HG02973 (cell line): ENCODE measurements at regions not wholly inside any gene's neighbourhood (a gene's known extent, or its start where the extent isn't known, plus 50 kb on each side); places are given as distances from the start of the nearest gene placed in this dataset.

Source experiments
- ATAC-seq: cut with Tn5 transposase; IDR thresholded peaks from one replicate; pipeline ENCODE4 v1.9.1; 2021; ENCODE audit warnings: moderate library complexity; ENCODE audit not compliant: unreplicated experiment

DNA sequence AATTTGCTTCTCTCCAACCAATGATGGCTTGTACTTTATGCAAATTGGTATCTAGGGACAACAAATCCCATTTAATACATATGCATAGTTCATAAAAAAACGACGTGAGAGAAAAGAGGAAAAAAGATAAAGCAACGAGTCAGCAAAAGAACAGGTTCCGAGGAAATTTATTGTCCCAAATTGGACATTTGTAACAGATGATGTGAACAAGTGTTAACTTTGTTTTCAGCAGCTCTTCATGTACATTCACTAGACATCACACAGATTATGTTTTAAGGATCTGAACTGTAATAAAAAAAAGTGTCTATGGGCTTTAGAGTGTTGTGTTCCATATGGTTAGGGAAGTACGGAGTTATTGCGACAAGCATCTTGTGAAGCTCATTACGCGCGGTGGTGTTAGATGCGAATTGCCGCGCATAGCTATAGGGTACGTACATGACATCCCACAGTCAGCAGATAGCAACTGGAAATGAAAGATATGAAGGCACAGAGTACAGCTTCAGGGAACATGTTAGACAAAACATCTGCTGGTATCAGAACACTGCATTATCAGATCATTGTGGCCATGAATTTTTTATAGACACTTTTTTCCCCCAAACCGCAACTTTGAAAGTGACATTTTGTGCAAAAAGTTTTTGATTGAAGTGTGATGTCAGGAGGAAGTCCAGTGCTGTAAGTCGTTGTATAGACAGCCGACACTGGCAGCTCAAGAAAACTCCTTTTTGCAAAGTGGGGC lies 1073.1 kb upstream of the FANCL start:
- ATAC-seq, result no peak

DNA sequence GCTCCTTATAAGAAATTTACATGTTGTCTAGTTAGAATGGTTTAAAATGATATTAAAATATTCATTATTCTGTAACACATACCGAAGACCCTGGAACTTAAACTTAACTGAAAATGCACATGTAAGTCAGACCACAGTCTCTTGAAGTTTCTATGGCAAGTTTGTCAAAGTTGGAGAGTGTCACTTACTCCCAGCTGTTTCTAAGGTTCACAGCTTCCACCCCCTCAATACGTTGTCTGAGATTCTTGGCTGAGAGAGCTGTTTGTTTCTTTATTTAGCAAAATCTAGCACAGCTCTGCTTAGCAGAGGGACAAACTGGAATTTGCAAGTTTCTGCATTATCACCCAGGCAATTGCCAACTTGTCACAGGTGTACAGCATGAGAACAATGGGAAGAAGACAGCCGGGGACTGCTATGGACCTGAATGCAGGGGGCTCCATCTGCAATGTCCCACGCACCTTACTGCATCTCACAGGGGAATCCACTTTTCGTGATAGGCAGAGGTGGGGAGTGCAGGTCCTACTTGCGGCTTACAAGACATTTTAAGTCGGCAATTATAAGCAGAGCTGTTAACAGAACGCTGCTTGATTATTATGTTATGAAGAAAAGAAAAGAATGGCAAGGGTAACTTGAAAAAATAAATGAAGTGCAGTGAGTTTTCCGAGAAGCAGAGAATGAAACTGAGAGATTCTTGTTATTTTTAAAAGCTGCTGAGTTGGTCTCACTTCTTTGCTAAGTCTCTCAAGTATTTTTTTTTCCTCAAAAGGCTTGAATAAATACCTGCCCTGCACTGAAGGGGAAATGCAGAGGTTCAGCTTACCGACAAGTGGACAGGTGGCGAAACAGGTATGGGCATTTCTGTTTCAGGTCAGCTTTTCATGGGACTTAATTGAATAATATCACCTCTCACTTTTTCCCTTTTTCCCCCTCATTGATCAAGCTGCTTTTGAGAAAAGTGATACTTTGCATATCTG lies 1072.1 kb upstream of the FANCL start:
- ATAC-seq, result no peak

DNA sequence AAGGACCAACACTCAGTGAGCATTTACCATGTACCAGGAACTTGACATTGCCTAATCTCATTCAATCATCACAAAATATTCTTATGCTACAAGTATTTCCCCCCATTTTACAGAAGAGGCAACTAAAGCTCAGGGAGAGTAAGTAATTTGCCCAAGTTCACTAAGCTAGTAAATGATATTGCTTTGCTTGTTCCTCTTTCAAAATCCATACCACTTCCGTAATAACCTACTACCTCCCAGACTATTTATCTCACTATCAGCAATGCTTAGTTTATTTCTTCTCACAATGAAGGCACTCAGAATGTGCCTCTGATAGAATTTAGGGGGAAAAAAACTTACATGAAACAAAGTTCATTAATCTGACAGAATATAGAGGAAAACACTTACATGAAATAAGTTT lies 1070.9 kb upstream of the FANCL start:
- ATAC-seq, result no peak

GRCh38 chr2:59308108-59308507 lies 1067.0 kb upstream of the FANCL start:
- ATAC-seq, result no peak

DNA sequence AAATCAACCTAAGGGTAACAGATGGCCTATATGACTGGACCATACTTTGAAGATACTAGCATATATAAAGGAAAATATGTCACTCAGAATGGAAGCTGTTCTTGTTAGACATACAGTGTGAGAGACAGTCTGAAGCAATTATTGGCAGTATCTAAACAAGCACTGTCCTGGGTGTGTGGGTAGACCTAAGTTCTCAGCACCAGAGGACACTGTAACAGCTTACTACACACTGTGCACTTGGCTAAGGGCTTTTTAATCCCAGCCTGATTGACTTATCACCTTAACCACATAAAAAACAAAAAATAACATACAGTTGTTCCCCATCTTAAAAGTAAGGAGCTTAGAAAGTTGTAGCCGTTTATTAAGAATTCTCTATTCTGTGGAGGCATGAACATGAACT lies 1066.1 kb upstream of the FANCL start:
- no peak for ATAC-seq

DNA sequence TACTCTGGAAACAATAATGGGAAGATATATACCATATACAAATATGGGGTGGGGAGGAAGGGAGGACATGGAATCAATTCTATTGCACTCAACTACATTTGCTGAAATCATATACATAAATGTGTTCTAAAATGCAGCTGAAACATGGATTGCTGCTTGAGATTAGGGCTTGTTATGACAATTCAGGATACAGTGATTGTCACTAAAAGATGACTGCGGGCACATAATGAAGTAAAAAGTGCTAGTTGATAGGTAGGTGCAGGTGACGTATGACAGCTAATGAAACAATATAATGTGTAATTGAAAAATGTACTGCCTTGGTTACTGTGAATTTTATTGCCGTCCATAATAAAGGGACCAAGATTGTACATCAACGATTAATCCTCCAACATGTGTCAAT lies 1062.1 kb upstream of the FANCL start:
- no peak for ATAC-seq

DNA sequence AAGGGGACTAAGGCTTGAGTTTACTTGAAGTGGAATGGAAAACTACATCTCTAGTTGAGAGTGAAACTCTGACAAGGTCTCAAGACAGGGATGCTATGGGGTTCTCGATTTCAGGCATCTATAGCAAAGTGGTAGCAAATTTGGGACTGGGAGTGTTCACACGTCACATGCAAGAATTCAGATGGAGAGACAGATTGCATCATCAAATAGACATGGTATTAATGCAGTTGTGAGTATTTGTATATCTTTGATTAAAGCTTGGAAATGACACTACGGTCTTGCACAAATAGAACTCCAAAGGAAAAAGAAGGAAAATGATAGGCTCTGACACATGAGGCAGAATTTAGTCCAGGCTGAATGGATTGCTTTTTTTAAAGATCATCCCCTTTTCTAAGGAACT lies 1061.6 kb upstream of the FANCL start:
- ATAC-seq, result no peak

DNA sequence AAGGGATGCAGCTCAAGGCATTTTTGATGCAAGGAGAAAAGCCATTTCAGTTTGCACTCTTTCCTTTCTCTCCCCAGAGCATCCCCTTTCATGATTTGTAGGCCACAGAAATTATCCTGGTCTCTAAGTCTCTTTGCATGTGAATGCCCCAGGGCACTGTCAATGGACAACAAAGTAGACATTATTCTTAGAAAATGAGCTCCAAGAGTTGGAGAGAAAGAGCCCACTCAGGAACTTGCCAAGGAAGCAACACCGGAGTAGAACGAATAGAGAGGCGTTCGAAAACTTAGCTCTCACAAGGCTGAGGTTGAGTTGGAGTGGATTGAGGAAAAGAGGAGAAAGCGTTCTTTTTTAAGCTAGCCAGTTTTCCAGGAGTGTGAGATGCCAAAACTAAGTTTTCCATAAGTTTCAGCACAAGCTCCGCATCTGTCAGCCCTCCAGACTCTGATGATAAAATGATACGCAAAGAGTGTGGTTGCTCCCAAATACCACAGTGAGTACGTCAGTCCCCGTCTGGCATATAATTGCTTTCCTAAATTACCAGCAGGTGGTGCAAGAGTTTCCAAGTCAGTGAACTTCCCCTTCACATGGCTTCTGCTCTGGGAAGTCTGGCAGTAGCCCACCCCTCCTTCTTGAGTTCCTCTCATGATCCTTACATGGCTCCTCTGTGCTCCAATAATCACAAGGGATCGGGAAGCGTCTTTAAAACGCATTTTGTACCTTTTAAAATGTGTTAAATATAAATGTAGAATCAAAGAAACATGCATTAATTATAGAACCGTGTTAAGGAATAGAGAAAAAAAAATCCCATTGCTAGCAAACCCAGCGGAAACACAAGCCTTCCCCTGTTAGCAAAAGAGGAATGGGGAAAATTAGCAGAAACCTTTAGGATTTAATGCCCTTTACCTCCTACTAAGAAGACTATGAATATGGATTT lies 1060.6 kb upstream of the FANCL start:
- ATAC-seq, result peak; percentile 63

DNA sequence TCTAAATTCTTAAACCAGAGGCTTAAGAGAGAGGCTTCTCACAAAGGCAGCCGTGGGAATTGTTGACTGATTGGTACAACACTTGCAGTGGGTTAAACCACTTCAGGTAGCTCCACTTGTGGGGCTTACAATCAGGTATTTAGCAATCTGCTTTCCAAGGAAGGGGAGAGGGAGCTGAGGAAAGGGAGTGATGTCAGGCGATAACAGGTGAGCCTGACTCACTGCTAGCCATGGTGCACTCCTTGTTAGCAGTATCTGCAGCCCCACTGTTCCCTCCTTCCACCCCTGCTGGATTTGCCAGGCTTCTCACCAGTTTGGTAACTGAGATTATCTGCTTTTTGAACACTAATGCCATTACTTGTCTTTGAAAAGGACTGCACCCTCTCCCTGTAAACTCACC lies 1056.7 kb upstream of the FANCL start:
- no peak for ATAC-seq

GRCh38 chr2:59296279-59296678 lies 1055.2 kb upstream of the FANCL start:
- no peak for ATAC-seq

DNA sequence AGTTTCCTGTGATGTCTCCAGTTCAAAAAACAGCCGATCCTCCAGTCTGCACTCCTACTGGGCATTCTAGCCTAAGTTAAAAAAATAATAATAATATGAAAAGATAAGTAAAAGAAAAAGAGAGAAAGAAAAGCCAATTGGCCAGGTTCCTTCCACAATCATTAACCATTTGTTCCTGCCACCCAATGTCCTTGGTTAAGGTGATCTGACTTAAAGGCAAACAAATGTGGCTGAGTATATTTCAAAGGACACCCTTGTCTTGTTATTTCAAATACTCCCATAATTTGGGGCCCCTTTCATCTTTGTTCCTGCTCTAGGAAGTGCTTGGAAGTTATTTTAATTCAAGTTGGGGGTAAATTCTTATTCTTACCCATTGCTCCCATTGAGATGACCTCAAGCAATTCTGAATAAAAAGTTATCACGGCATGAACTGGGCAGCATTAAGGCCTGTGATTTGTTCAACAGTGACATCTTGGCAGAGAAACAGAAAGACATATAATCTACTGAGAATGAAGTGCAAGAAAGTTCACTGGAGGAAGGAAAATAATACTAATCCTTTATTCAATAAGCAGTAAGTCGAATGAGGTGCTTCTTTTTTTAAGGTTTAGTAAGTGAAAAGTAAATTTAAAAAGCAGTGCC lies 1054.5 kb upstream of the FANCL start:
- no peak for ATAC-seq

DNA sequence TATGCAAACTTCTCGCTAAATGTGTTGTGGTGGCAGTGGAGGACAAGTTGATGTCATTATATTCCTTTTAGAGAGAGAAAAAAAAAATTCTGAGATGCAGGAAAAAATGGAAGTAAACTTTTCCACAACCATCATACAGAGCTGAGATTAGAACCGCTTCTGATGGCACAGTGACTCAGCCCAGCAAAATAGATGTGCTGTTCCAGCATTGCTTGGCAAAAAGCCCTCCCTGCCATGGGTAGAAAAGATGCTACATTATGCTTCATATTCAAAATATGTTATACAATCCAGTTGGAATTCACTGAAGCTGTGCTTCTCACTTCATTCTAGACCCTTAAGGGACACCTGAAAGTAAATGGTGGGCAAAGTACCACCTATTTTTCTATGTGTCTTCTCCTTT lies 1047.6 kb upstream of the FANCL start:
- ATAC-seq, result no peak

DNA sequence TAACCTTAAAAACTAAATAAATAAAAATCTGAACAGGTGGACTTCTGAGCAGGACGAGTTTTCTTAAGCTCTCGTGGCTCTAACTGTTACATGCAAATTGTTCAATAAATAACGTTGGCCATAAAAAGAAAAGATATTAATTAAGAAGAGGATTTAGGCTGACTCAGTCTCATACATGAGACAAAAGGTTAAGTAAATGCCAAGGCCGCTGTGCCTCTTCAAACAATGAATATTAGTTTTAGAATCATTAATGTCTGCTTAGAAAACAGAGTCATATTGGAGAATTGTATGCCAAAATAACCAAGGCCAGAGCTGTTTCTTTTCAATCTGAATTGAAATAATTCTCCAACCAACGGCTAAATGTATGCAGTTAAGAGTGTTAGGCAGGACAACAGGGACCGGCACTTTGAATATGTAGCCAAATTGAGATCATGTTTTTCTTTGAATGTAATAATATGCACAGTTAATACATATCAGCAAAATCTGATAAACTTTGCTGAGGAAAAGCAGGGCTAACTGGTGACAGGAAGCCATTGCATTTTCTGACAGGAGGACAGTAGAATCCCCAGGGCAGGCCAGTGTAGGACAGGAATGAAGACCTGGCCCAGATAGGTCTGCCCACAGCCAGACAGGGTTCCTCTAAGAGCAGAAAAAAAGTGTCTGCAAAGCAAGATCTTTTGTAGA lies 1041.4 kb upstream of the FANCL start:
- no peak for ATAC-seq

GRCh38 chr2:59277671-59278070 lies 1036.5 kb upstream of the FANCL start:
- no peak for ATAC-seq

- no peak for ATAC-seq
Measured at GRCh38 chr2:59276917-59277316, 1035.8 kb upstream of the FANCL start.

GRCh38 chr2:59276033-59276432 lies 1034.9 kb upstream of the FANCL start:
- ATAC-seq, result no peak

GRCh38 chr2:59266453-59266852 lies 1025.3 kb upstream of the FANCL start:
- ATAC-seq, result no peak

- ATAC-seq, result no peak
Measured at GRCh38 chr2:59259913-59260312, 1018.8 kb upstream of the FANCL start.

DNA sequence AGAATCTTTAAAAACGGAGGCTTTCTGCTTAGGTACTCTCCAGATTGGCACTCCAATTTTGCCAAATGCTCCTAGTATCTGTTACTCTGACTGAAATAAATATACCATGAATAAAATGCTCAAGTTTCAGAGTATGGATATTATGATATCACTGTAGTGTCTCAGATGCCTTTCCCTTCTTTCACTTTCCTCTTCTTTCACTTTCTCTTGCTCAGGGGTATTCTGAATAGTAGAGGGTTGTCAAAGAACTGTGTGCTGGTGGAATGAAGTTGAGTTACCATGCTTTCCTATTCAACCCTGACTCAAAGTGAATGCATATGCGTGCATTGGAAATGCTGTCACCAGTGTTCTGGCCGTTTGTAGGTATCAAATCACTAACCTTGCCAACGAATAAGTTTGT lies 1015.2 kb upstream of the FANCL start:
- ATAC-seq, result no peak

DNA sequence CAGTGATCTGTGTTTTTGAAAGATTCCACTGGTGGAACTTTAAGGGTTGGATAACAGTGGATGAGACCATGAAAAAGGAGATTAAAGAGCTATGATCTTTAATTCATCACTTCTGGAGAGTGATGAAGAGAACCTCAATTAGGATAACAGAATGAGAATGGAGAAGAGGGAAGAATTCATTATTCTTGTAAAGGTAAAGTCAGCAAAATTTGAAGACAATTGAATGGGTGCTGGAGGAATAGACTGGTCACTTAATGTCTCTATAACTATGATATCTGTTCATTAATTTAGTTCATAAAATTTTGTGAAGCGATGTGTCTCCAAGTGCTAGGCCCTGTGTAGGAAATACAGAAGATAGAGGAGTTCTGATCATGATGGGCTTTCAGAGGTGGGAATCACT lies 1013.2 kb upstream of the FANCL start:
- ATAC-seq, result no peak
